Activated naive CD4-positive, alpha-beta T cell treated with anti-CD3 and anti-CD28 coated beads, Interleukin-2, amount 50 U/mL, for 72 hours (primary cell): ENCODE measurements at regions not wholly inside any gene's neighbourhood (a gene's known extent, or its start where the extent isn't known, plus 50 kb on each side); places are given as distances from the start of the nearest gene placed in this dataset.

ENCODE experiments used
- ATAC-seq, 2 donors: fragments of 150-1000 bp; cut with Tn5 transposase; 2 replicates each; pipeline ENCODE4 v1.10.0; 2021; ENCODE audit warnings: mild to moderate bottlenecking in 2 of 2, moderate library complexity in 2 of 2
- DNase-seq, 2 donors: peaks; one replicate each; pipeline ENCODE4 v3.0.0; 2021 to 2022; ENCODE audit warnings: low spot score in 2 of 2
- H3K27ac Mint-ChIP-seq, 2 donors: one replicate each; pipeline ENCODE4 v1.8.0; 2022; ENCODE audit warnings: mild to moderate bottlenecking in 2 of 2, mixed read lengths in 2 of 2
- H3K36me3 Mint-ChIP-seq, 2 donors: one replicate each; pipeline ENCODE4 v1.8.0; 2022; ENCODE audit warnings: mixed read lengths in 2 of 2
- H3K9me3 Mint-ChIP-seq, 2 donors: one replicate each; pipeline ENCODE4 v1.8.0; 2022; ENCODE audit warnings: mixed read lengths in 2 of 2

DNA sequence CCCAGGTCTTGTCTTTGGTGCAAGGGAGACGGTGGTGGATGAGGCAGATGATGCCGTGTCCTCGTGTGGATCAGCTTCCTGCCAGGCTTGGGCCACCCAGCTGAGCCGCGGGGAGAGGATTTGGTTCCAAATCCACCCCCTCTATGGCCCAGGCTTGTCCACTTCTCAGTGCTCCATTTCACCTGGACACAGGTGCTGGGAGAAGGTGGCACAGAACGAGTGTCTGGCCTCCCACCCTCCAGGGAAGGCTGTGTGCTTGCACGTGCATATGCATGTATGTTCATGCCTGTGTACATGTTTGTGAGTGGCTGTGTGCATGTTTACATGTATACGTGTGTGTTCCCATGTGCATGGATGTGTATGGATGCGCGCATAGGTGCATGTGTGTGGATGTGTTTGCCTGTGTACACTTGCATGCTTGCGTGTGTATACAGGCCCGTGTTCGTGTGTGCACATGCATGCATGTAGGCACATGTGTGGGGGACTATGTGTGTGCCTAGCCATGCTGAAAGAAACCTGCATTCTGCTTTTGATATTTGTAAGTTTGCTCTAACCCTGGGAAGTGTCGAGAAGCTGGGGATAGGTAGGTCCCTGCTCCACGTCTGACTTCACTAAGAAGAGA lies 196.3 kb downstream of the IRF8 start:
- no peaks in the 10 kb centered on the region for H3K36me3 Mint-ChIP-seq
- ATAC-seq, result no peak
- H3K9me3 Mint-ChIP-seq, result no peaks in the 10 kb centered on the region
- peak in 1 of 2 donors; percentile 11 for DNase-seq
- H3K27ac Mint-ChIP-seq, result no peak overlapping the region

DNA sequence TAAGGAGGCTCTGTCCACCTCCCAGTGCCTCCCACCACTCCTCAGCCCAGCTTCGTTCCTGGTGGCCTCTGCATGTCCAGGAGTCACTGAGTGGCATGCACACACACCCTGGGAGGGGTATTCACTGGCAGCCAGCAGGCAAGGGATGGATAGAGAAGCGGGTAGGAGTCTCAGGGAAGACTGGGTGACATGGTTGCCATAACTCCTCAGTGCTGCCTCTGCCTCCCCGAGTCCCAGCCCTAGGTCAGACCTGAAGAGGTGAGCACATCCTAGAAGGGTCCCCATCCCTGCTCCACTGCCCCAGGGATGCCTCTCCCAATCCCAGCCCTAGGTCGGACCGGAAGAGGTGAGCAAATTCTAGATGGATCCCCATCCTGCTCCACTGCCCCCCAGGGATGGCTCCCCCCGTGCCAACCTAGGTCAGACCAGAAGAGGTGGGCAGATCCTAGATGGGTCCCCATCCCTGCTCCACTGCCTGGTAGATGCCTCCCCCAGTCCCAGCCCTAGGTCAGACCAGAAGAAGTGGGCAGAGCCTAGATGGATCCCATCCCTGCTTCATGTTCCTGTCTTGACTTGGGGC lies 197.0 kb downstream of the IRF8 start:
- Mint-ChIP-seq H3K27ac (no peak overlapping the region), H3K9me3 (no peaks in the 10 kb centered on the region), H3K36me3 (no peaks in the 10 kb centered on the region)
- ATAC-seq (no peak), DNase-seq (no peak)

DNA sequence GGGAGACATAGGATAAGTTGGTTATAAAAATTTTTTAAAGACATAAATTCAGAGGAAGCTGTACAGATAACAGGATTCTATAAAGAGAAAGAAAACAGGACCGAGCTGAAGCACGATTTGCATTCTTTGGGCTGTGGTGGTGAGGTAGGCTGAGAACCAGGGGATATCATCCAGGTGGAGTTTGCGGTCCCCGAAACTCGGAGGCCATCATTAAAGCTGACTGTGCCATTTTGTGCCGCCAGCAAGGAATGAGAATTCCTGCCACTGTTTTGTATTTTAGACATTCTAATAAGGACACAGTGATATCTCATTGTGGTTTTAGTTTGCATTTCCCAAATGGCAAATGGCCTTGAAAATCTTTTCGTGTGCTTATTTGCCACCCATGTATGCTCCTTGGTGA lies 197.9 kb downstream of the IRF8 start:
- DNase-seq, result no peak
- Mint-ChIP-seq H3K9me3 (no peaks in the 10 kb centered on the region), H3K36me3 (no peaks in the 10 kb centered on the region), H3K27ac (no peak overlapping the region)
- ATAC-seq, result no peak

DNA sequence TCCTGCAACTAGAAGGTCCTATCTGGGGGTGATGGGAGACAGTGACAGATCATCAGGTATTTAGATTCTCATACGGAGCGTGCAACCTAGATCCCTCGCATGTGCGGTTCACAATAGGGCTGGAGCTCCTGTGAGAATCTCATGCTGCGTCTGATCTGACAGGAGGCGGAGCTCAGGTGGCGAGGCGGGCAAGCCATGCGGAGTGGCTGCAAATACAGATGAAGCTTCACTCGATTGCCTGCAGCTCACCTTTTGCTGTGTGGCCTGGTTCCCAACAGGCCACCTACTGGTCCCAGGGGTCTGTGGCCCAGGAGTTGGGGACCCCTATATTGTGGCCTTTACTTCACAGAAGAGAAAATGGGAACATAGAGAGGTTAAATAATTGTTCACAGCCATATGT lies 200.4 kb downstream of the IRF8 start:
- Mint-ChIP-seq H3K27ac (no peak overlapping the region), H3K36me3 (no peaks in the 10 kb centered on the region), H3K9me3 (no peaks in the 10 kb centered on the region)
- ATAC-seq (no peak), DNase-seq (no peak)

DNA sequence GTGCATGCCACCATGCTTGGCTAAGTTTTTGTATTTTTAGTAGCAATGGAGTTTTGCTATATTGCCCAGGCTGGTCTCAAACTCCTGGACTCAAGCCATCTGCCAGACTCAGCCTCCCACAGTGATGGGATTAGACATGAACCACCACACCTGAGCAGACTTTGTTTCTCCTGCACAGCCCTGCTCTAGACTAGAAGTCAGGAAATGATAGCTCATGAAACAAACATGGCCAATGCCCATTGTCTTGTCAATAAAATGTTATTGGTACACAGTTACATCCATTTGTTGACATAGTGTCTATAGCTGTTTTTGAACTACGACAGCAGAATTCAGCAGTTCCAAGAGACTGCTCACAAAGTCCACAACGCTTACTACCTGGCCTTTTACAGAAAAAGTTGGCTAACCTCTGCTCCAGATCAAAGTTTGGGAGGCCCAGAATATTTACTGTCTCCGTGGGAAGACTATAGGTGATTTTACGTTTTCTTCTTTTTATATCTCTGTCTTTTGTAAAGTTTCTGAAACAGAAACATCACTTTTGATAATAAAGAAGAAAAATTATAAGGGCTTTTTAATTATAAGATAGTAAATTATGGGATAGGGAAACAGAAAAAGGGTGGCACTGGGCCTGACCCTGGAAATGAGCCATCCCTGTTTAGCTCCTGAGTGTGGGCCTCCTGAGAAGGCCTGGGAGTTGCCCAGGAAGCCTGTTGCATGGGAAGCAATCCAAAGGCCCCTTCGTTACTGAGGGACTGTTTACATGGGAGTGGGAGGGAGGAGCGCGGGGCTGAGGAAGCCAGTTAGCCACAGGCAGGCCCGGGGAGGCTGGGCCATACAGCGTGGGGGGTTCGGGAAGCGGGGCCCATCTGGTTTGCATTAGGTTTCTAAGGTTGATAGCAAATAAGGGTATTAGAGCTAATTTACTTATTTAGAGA lies 201.5 kb downstream of the IRF8 start:
- Mint-ChIP-seq H3K27ac (no peak overlapping the region), H3K36me3 (no peaks in the 10 kb centered on the region), H3K9me3 (no peaks in the 10 kb centered on the region)
- no peak for ATAC-seq
- DNase-seq, result no peak

DNA sequence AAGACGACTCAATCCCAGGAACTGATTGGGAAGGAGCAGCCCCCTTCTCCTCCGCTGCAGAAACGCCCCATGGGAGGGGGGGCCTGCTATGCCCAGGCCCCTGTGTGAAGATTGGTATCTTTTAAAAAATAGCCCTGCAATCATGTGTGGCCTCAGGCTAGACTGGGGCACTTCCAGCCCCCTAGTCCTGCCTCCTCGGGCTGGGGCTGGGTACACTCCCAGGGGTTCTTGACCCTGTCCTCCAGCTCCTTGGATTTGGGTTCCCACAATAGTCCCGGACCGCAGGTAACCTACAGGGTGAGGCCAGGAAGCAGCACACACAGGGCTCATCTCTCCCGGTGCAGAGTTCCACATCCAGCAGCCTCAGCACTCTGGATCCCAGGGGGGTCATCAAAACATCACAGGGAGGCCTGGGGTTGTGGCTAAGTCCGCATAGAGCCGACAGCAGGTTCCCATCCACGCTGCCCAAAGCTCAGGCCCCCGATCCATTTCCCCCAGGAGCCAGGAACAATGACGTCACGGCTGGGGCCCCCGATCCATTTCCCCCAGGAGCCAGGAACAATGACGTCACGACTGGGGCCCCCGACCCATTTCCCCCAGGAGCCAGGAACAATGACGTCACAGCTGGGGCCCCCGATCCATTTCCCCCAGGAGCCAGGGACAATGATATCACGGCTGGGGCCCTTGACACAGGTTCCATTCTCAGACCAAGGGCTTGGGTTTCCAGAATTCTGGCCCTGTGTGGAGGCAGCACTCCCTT lies 202.4 kb downstream of the IRF8 start:
- no peak for DNase-seq
- no peak overlapping the region for H3K27ac Mint-ChIP-seq
- no peaks in the 10 kb centered on the region for H3K9me3 Mint-ChIP-seq
- no peak for ATAC-seq
- H3K36me3 Mint-ChIP-seq, result no peaks in the 10 kb centered on the region

DNA sequence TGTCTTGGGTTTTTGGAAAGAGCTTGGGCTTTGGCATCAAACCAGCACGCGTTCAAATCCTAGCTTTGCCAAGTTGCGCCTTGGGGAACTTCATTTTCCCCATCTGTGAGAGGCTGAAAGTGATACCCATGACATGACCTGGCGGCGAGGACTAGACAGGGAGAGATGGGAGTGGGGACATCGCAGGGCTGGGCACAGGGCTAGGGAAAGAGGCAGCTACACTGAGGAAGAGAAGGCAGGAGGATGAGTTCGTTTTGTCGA lies 202.9 kb downstream of the IRF8 start:
- Mint-ChIP-seq H3K27ac (no peak overlapping the region), H3K36me3 (no peaks in the 10 kb centered on the region), H3K9me3 (no peaks in the 10 kb centered on the region)
- ATAC-seq, result no peak
- no peak for DNase-seq

DNA sequence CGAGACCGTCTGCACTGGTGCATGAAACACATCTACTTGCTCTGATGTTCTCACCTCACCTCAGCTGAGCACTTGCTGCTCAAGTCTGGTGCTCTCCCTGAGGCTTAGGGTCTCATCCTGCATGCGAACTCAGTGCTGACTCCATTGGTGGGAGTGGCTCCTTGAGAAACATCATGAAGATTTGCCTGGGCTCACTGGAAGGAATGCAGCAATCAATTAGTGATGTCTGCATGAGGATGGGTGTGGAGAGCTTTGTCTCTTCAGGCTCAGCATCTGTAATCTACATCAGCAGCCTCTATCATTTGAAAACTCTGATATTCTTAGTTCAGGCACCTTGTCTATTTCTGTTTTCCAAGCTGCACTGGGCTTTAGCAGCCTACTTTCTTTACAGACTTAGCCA lies 204.4 kb downstream of the IRF8 start:
- Mint-ChIP-seq H3K27ac (no peak overlapping the region), H3K9me3 (no peaks in the 10 kb centered on the region), H3K36me3 (no peaks in the 10 kb centered on the region)
- ATAC-seq, result no peak
- DNase-seq, result no peak

DNA sequence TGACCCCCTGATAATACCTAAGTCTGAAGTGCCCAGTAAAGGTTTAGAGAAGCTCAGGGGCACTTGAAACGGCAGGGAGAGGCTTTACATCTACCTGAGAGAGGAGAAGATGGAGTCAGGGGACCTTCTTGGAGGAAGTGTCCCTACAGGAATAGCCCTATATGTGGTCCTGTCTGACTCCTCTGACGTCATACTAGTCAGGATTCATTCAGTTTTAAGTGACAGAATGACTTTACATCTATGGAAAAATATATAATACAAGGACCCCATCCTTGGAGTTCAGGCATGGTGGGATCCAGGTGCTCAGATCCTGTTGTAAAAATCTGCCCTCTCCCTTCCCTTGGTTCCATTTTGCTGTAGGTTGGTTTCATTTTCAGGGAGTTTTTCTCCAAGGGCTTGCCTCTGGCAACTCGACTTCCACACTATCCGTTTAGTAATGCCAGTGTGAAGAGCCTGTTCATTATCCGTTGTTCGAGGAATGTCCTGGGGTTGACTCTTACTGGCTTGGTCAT lies 205.6 kb downstream of the IRF8 start:
- Mint-ChIP-seq H3K36me3 (no peaks in the 10 kb centered on the region), H3K27ac (no peak overlapping the region), H3K9me3 (no peaks in the 10 kb centered on the region)
- DNase-seq (no peak), ATAC-seq (no peak)

DNA sequence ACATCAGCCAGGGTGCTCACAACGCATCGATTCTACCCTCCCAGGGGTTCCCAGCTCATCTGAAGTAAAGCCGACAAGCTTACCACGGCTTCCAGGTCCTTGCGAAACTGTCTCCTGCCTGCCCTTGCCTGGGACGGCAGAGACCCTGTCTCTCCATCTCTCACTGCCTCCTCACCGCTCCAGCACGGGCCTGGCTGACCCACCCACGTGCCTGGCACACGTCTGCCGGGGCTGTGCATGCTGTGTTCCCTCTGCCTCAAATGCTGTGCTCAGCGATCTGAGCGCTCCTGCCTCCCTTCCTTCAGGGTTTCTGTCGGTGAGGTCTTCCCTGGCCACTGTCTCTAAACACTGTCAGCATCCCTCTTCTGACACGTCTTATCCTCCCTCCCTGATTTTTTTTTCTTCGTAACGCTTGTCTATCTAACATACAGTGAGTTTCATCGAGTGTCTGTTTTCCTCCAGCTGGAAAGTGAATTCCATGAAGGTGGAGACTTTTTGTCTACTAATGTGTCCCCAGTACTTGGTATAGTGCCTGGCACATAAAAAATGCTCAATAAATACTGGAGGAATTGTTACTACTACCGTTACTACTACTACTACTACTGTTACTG lies 208.4 kb downstream of the IRF8 start:
- no peak overlapping the region for H3K27ac Mint-ChIP-seq
- H3K9me3 Mint-ChIP-seq, result peaks cover 3 to 5% of the 10 kb centered on the region in 2 donors
- ATAC-seq, result peak in 1 of 2 donors; percentile 9
- H3K36me3 Mint-ChIP-seq, result no peaks in the 10 kb centered on the region
- DNase-seq, result no peak

DNA sequence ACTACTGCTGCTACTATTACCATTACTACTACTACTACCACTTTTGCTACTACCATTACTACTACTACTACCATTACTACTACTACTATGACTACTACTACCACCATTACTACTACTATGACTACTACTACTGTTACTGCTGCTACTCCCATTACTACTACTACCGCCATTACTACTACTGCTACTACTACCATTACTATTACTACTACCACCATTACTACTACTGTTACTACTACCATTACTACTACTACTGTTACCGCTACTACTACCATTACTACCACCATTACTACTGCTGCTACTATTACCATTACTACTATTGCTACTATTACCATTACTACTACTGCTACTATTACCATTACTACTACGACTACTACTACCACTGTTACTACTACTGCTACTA lies 209.1 kb downstream of the IRF8 start:
- peaks cover 3 to 5% of the 10 kb centered on the region in 2 donors for H3K9me3 Mint-ChIP-seq

DNA sequence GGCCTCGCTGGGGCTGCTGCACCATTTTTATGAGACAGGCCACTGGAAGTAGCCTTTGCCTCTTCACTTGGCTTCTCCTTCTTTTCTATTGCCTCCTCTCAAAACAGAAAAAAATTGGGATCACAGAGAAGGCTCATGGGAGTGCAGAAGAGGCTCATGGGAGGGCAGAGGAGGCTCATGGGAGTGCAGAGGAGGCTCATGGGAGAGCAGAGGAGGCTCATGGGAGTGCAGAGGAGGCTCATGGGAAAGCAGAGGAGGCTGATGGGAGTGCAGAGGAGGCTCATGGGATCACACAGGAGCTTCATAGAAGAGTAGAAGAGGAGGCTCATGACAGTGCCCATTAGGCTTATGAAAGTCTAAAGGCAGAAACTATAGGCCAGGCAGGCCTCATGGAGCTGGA lies 211.2 kb downstream of the IRF8 start:
- ATAC-seq (no peak), DNase-seq (no peak)
- no peaks in the 10 kb centered on the region for H3K36me3 Mint-ChIP-seq
- H3K27ac Mint-ChIP-seq, result no peak overlapping the region
- peaks cover 3 to 5% of the 10 kb centered on the region in 2 donors for H3K9me3 Mint-ChIP-seq

More for the DNA sequence above, 209.1 kb downstream of the IRF8 start:
- ATAC-seq (no peak), DNase-seq (no peak)
- Mint-ChIP-seq H3K36me3 (no peaks in the 10 kb centered on the region), H3K27ac (no peak overlapping the region)

DNA sequence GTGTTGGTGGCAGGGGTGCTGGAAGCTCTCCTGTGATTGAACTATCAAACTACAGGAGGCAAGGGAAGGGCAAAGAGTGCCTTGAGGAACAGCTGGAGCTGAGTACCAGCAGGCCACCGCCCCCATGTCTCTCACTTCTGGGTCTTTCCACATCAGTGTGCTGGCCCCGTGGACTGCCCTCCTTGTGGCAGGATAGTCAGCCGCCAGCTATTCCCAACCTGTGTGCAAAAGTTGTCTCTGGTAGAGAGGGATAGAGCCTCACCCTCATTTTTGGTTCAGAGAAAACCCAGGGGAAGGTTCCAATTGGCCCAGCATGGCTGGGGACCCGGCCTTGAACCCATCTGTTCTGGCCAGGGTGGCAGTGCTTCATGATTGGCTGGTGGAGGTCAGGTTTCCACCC lies 211.8 kb downstream of the IRF8 start:
- DNase-seq, result no peak
- Mint-ChIP-seq H3K36me3 (no peaks in the 10 kb centered on the region), H3K9me3 (peaks cover 3 to 5% of the 10 kb centered on the region in 2 donors)

DNA sequence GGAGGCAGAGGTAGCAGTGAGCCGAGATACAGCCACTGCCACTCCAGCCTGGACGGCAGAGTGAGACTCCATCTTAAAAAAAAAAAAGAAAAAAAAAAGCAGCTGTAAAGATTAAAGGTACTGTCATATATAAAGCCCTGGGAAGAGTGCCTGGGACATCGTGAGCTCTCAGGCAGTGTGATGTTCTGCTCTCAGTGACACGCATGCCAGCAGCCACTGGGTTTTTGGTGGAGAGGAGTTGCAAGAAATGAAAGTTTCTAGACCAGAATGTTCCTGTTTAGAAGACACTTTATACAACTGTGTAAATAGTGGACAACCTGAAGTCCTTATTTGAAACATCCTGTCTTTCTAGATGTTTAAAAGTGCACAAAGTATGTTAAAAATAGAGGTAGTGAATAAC lies 213.2 kb downstream of the IRF8 start:
- ATAC-seq (no peak), DNase-seq (no peak)
- H3K27ac Mint-ChIP-seq, result no peak overlapping the region
- H3K36me3 Mint-ChIP-seq, result no peaks in the 10 kb centered on the region
- peaks cover 3 to 5% of the 10 kb centered on the region in 2 donors for H3K9me3 Mint-ChIP-seq

More for the DNA sequence above, 211.8 kb downstream of the IRF8 start:
- ATAC-seq, result no peak
- no peak overlapping the region for H3K27ac Mint-ChIP-seq

DNA sequence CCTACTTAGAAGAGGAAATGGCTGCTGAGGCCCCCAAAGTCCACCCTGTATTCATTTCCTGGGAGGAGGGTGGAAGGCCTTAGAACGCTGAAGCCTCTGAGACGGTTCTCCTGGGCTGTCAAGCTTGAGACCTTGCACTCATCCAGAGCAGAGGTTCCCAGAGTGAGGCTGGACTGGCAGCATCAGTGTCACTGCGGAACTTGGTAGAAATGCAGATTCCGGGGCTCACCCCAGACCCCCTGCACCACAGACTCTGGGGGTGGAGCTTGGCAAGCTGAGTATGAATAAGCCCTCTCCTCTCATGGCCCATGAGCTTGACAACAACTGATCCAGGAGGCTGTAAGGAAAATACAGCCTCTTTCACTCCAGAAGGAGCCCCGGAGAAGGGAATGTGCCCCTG lies 218.3 kb downstream of the IRF8 start:
- Mint-ChIP-seq H3K27ac (no peak overlapping the region), H3K9me3 (no peaks in the 10 kb centered on the region)
- ATAC-seq, result no peak

DNA sequence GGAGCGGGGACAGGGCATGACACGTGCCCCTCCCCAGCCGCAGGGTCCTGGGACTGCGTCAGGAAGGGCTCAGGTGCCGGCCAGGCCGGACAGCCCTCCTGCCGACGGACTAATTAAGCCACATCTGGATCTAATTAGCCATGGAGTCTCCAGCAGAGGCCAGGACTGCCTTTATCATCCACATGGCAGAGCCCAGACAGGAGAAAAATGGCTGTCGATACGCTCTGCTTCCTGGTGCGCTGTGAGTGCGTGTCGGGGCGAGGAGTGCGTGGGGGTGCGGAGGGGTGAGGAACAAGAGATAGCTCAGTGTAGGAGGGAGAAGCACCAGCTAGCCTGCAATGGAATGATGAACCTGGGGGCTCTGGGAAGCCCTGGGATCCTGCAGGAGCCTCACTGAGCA lies 218.8 kb downstream of the IRF8 start:
- no peaks in the 10 kb centered on the region for H3K9me3 Mint-ChIP-seq
- no peak for ATAC-seq

More for the DNA sequence above, 218.3 kb downstream of the IRF8 start:
- no peaks in the 10 kb centered on the region for H3K36me3 Mint-ChIP-seq
- DNase-seq, result no peak

More for the DNA sequence above, 218.8 kb downstream of the IRF8 start:
- H3K27ac Mint-ChIP-seq, result no peak overlapping the region
- H3K36me3 Mint-ChIP-seq, result no peaks in the 10 kb centered on the region
- DNase-seq, result no peak
